ENCODE measurements at regions not wholly inside any gene's neighbourhood (a gene's known extent, or its start where the extent isn't known, plus 50 kb on each side); places are given as distances from the start of the nearest gene placed in this dataset.
"Not testable (repeated sequence)": the region's sequence is repeated elsewhere in the genome, so short reads cannot be mapped to it uniquely, and the experiment has no call there.

DNA sequence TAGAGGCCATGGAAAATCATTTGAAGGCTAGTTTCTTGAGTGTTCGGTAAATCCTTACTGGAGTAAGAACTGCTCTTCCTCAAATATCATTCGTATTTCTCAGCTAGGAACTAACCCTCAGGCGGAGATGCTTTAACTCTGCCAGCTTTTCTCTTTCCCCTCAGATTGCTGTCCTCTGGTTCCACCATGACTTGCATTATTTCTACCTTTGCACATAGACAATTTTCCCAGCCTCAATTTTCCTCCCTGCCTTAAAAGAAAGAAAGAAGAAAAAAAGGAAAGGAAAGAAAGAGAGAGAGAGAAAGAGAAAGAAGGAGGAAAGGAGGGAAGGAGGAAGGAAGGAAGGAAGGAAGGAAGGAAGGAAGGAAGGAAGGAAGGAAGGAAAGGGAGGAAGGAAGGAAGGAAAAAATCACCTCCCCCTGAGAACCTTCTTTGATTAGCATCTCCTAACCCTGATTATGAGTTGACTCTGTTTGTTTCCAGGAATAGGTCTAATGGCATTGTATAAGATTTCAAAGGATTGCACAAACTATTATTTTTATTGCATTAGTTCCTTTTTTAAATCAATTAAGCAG lies 123.3 kb upstream of the FAM204A start:
- no peak for DNase-seq

DNA sequence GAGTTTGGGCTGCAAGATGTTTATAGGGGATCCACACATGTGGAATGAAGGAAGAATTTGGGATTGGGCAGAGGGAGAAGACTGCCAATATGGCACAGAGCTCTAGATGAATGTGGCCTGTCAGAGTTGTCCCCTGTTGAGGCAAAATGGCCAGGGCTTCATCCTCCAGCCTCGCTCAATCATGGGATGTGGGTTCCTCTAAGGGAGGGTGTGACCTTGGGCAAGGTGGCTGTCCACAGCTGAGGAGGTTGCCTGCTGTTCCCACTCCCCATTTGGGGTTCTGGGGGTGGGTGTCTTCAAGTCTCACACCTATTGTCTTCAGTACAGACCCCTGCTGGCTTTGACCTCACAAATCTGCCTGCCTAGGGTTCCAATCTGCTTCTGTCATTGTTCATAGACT lies 121.6 kb upstream of the FAM204A start:
- no peak for DNase-seq

DNA sequence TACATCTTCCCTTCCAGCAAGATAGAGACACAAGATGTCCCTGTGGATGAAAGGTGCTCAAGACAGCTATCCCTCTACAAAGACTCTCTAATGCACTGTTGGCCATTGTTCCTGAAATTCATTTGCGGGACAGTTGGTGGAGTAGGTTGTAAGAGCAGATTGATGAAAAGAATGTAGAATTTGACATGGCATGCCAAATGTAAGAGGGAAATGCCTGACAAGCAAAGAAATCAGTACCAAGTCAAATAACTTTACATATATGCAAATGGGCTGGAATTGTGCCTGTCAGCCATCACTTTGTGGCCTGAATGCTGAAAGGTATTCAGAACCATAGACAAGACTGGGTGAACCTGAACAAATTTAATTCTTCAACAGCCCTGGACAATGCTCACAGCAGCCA lies 120.3 kb upstream of the FAM204A start:
- no peak for DNase-seq

- DNase-seq: peak; percentile 27 to 55
These were observed 117.6 kb upstream of the FAM204A start for GRCh38 chr10:118459642-118460193.

DNA sequence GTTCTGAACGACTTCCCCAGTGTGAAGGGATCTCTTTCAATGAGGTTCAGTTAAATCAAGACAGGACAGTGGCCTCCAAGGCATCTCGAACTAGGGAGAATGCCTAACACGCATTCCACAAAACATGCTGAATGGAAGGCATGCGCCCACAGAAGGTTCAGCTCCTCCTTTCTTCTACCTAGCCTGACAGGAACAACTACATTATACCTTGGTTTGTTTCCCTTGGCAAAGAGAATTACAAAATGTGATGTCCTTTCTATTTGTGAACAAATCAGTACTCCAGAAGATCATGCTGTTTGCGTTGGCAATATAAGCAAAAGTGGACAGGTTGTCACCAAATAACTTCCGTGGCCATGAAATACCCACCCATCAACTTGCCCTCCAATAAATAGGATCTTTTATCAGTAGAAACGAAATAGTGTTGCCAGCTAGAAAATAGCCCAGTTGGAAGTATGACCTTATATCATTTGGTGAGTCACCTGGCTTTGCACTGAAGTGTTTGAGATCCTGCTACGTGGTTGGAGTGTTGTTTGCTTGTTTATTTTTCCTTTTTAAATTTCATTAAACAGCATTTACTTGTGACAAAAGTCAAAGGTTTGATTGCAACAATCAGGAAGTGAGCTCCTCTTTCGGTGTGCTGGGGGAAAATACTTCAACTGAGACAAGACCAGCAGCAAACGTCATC lies 117.0 kb upstream of the FAM204A start:
- DNase-seq: no peak

GRCh38 chr10:118457824-118458428 lies 115.8 kb upstream of the FAM204A start:
- no peak for DNase-seq

DNA sequence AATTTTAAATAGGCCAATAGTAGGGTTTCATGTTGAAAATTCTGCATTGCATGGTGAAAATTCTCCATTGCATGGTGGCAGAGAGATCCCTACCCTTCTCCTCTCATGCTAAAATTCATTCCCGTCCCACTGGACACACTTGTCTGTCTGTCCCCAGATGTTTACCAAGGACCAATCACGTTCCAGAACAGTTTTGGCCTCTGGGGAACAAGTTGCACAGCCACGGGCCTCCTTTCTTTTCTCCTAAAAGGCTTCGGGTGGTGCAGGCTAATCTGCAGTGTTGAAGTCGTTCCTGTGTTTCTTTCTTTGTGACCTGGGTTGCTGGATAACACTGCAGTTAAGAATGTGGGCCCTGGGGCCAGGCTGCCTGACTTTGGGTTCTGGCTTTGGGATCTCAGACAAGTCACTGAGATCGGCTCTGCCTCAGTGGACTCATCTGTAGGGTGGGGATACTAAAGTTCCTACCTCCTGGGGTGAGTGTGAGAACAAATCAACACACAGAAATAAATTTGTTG lies 113.1 kb upstream of the FAM204A start:
- no peak for DNase-seq

GRCh38 chr10:118454211-118454610 lies 112.1 kb upstream of the FAM204A start:
- no peak for DNase-seq

DNA sequence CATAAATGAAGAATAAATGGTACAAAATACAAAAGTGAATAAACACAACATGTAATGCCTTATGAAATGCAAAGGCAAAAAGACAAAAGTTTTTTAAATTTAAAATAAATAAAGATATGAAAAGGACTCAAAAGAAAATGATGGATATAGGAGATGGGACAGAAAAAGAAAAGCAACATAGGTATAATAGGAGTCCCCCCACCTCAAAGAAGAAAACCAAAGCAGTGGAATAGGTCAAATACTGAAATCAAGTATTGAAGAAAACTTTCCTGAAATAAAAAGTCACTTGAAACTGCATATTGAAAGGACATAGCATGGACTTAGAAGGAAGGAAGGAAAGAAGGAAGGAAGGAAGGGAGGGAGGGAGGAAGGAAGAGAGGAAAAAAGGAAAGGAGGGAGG lies 110.0 kb upstream of the FAM204A start:
- no peak for DNase-seq

- DNase-seq: no peak
These were observed 107.4 kb upstream of the FAM204A start for GRCh38 chr10:118449521-118449920.

GRCh38 chr10:118448744-118449143 lies 106.6 kb upstream of the FAM204A start:
- no peak for DNase-seq

DNA sequence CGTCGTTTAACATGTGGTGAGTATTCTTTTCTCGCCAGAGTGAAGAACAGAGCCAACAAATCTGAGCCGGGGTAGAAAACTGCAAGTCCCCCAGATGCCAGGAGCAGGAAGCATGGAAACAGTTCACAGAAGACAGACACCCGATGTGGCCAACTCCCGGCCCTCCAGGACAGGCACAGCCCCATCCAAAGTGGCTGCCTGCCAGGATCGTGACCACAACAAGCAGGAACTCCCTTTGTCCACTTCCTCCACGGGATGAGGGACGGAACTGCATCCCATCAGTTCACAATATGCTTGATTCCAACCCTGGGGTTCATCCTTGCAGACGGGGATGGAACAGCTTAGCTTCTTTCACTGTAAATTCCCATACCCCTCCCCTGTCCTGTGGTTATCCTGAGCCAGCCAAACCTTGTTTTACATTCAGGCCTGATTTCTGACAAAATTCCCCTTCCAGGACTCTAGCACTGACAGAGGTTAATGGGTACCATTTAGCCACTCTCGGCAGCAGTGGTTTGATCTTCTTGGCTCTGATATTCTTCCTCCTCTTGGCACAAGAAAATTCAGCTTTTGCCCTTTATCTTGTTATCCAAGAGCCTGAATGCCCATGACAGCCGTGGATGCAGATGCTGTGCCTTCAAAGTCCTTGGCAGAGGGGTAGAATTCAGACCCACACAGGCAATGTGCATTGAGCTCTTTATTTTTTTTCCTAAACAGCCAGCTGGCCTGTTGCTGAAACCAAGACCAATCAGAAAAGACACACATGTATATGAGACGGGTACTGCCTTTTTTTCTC lies 105.5 kb upstream of the FAM204A start:
- peak in 1 of 2 donors; percentile 19 for DNase-seq

DNA sequence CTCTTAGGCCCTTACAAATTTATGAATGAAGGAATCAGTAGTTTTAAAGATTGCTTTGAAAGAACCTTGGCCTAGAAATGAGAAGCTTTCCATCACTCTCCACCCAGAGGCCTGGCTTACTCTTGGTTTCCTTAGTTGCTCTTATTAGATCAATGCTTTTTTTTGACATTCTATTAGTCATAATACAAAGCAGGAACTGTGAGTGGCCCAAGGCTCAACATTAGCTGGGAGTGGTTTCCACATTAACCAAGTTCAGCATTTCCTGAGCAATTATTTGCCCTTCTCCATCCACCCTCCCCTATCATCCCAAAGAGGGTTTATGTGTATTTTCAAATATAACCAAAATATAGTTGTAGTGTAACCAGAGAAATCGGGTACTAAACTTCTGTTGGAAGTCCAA lies 103.4 kb upstream of the FAM204A start:
- DNase-seq: no peak

- DNase-seq: no peak
These were observed 101.9 kb upstream of the FAM204A start for GRCh38 chr10:118444069-118444468.

DNA sequence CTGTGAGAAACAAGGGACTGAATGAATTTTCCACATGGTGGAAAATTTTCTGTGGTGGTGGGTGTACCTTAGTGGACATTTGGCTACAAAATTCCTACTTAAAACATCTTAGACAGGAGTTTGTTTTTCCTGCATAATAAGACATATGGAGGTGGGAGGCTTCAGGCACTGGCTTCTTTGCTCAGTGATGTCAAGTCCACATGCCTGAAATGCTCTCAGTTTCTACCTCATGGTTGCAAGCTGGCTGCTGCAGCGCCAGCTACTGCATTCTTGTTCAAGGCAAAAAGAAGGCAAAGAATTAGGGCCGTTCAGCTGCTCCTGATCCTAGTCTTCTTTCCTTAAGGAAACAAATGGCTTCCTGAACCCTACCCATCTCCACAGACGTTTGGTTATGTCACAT lies 99.9 kb upstream of the FAM204A start:
- no peak for DNase-seq

- DNase-seq: no peak
These were observed 97.7 kb upstream of the FAM204A start for GRCh38 chr10:118439824-118440223.

DNA sequence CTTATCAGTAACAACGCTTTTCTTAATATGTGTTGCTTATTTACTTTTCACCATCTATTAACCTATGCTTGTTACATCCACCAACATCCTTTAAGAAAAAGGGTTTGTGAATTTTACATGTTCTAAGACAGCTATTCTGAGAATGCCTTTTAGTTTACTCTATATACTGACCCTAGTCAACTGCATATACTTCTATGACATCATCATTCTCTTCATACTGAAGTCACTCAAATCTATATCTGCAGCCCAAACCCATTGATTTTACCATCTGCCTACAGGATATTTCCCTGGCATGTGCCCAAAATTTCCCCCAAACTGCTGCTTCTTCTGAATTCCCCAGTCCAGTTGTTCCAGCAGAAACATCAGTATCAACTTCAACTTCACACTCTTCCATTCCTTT lies 94.6 kb upstream of the FAM204A start:
- no peak for DNase-seq

GRCh38 chr10:118430190-118430589 lies 88.1 kb upstream of the FAM204A start:
- no peak for DNase-seq

DNA sequence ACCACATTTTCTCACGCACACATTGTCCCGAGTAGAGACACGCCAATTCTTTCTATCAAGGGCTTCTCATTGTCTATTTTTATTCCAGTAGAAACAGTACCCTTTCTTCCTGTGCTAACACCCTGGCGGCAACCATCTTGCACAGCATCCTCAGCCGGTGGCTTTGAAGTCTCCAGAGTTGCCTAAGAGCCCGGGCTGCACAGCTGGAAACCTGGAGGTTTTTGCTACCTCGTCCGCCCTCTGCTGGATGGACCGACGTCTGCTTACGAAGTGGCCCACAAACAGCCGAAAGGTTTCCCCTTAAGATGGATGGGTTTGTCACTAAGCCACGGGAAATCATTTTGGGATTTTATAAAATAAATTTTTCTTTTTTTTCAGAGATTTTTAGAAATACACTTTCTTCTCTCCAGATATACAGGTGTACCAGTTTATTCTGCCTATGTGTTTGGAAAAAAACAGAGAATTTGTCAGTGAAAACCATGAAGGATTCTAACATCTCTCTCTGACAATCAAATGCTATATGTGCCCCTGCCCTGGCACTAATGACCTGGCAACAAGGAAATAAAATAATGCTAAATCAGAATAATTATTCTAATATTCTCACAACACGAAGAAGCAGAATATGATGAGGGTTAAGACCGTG lies 81.8 kb upstream of the FAM204A start:
- peak; percentile 70 to 79 for DNase-seq

DNA sequence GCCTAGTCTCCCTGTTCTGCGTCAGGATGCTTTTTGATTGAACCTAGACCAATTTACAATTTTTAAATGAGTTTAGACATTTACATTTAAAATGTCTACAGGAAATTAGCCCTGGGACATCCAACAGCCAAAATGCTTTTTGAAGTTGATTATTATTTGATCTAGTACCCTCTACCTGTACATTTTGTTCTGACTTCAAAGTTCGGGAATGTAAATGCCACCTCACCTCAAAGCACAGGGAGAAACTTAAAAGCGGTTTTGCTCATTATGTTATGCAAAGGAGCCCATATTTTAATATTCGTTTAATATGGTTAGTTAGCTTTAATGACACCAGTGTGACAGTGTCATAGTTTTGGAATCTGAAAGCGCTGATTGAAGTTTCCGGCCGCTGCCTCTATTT lies 80.1 kb upstream of the FAM204A start:
- no peak for DNase-seq

DNA sequence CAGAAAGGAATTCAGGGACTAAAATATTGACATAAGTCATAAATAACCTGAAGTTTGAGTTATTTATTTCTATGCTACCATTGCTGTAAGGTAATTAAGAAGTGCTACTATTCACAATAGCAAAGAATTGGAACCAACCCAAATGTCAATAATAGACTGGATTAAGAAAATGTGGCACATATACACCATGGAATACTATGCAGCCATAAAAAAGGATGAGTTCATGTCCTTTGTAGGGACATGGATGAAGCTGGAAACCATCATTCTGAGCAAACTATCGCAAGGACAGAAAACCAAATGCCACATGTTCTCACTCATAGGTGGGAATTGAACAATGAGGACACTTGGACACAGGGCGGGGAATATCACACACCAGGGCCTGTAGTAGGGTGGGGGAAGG lies 77.9 kb upstream of the FAM204A start:
- not testable (repeated sequence) for DNase-seq

DNA sequence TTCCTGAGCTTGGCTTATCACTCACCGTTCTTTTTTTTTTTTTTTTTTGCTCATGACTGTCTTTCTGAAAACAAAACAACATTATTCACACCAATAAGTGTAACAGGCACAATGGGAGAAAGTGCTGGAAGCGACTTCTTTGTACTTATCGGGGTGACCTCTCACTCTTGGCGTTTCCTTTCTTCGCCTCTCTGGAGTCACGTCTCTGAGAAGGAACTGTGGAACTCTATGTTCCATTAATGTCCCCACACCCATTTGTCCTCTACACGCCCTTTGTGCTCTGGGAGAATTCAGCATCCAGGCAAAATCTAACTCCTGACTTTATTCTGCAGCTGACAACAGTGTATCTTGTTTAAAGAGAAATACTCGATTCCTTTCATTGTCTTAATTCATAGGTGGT lies 70.8 kb upstream of the FAM204A start:
- DNase-seq: no peak

All from right lung (tissue), 2 donors.